ENCODE measurements at regions not wholly inside any gene's neighbourhood (a gene's known extent, or its start where the extent isn't known, plus 50 kb on each side); places are given as distances from the start of the nearest gene placed in this dataset.

- H4K20me1 ChIP-seq (ENCODE audit: insufficient read depth, low read depth, low read length): no peaks in the 10 kb centered on the region
- no peak for DNase-seq
- peaks cover 10% of the 10 kb centered on the region for H3K4me1 ChIP-seq (ENCODE audit: low read length)
- no peak overlapping the region for H3K4me3 ChIP-seq (ENCODE audit: low read length)
- H3K36me3 ChIP-seq (ENCODE audit: insufficient read depth, low read length): no peaks in the 10 kb centered on the region
- H3K9me3 ChIP-seq (ENCODE audit: low read length): no peaks in the 10 kb centered on the region
- H3K9me2 ChIP-seq (replicated peaks; ENCODE audit: insufficient read depth, low read length): no peaks in the 10 kb centered on the region
- no peak overlapping the region for H2AFZ ChIP-seq (ENCODE audit: low read length)
- H3K27ac ChIP-seq (ENCODE audit: low read length): no peak overlapping the region
- H3K27me3 ChIP-seq (ENCODE audit: low read length): no peaks in the 10 kb centered on the region
- H3K9ac ChIP-seq (ENCODE audit: low read length): no peak overlapping the region
- H3K4me2 ChIP-seq (ENCODE audit: low read depth, low read length, poor library complexity, severe bottlenecking): no peak overlapping the region
- no peaks in the 10 kb centered on the region for H3K79me2 ChIP-seq (ENCODE audit: low read length)
Observed at GRCh38 chr6:87971605-87972262, 75.9 kb upstream of the SPACA1 start.

- no peaks in the 10 kb centered on the region for H3K79me2 ChIP-seq (ENCODE audit: low read length)
Observed at GRCh38 chr6:87968435-87969278, 79.0 kb upstream of the SPACA1 start.

GRCh38 chr6:87965806-87966205 lies 81.8 kb upstream of the SPACA1 start:
- no peak overlapping the region for H2AFZ ChIP-seq (ENCODE audit: low read length)
- H4K20me1 ChIP-seq (ENCODE audit: insufficient read depth, low read depth, low read length): no peaks in the 10 kb centered on the region
- H3K9ac ChIP-seq (ENCODE audit: low read length): no peak overlapping the region
- no peaks in the 10 kb centered on the region for H3K27me3 ChIP-seq (ENCODE audit: low read length)
- DNase-seq: no peak
- H3K9me3 ChIP-seq (ENCODE audit: low read length): no peaks in the 10 kb centered on the region
- H3K36me3 ChIP-seq (ENCODE audit: insufficient read depth, low read length): no peaks in the 10 kb centered on the region
- H3K4me3 ChIP-seq (ENCODE audit: low read length): no peak overlapping the region
- H3K27ac ChIP-seq (ENCODE audit: low read length): no peak overlapping the region
- H3K79me2 ChIP-seq (ENCODE audit: low read length): no peaks in the 10 kb centered on the region
- H3K9me2 ChIP-seq (replicated peaks; ENCODE audit: insufficient read depth, low read length): no peaks in the 10 kb centered on the region
- H3K4me1 ChIP-seq (ENCODE audit: low read length): peaks cover 10% of the 10 kb centered on the region
- no peak overlapping the region for H3K4me2 ChIP-seq (ENCODE audit: low read depth, low read length, poor library complexity, severe bottlenecking)

More at GRCh38 chr6:87968435-87969278, 79.0 kb upstream of the SPACA1 start:
- Histone ChIP-seq H3K4me2 (ENCODE audit: low read depth, low read length, poor library complexity, severe bottlenecking) (peak overlapping the region; percentile 79), H2AFZ (ENCODE audit: low read length) (peak overlapping the region; percentile 57), H3K4me3 (ENCODE audit: low read length) (peak overlapping the region; percentile 65), H3K9ac (ENCODE audit: low read length) (peak overlapping the region; percentile 56), H3K4me1 (ENCODE audit: low read length) (peaks cover 10% of the 10 kb centered on the region), H3K27me3 (ENCODE audit: low read length) (no peaks in the 10 kb centered on the region), H4K20me1 (ENCODE audit: insufficient read depth, low read depth, low read length) (no peaks in the 10 kb centered on the region), H3K9me2 (replicated peaks; ENCODE audit: insufficient read depth, low read length) (no peaks in the 10 kb centered on the region), H3K27ac (ENCODE audit: low read length) (no peak overlapping the region), H3K36me3 (ENCODE audit: insufficient read depth, low read length) (no peaks in the 10 kb centered on the region), H3K9me3 (ENCODE audit: low read length) (no peaks in the 10 kb centered on the region)
- no peak for DNase-seq

GRCh38 chr6:87959083-87959482 lies 88.6 kb upstream of the SPACA1 start:
- Histone ChIP-seq H3K27me3 (ENCODE audit: low read length) (no peaks in the 10 kb centered on the region), H3K4me3 (ENCODE audit: low read length) (no peak overlapping the region), H3K9me3 (ENCODE audit: low read length) (no peaks in the 10 kb centered on the region), H3K9ac (ENCODE audit: low read length) (no peak overlapping the region), H3K36me3 (ENCODE audit: insufficient read depth, low read length) (no peaks in the 10 kb centered on the region), H3K79me2 (ENCODE audit: low read length) (no peaks in the 10 kb centered on the region), H2AFZ (ENCODE audit: low read length) (no peak overlapping the region), H3K4me1 (ENCODE audit: low read length) (no peaks in the 10 kb centered on the region), H3K4me2 (ENCODE audit: low read depth, low read length, poor library complexity, severe bottlenecking) (no peak overlapping the region), H3K9me2 (replicated peaks; ENCODE audit: insufficient read depth, low read length) (no peaks in the 10 kb centered on the region), H3K27ac (ENCODE audit: low read length) (no peak overlapping the region), H4K20me1 (ENCODE audit: insufficient read depth, low read depth, low read length) (no peaks in the 10 kb centered on the region)
- no peak for DNase-seq

- no peaks in the 10 kb centered on the region for H3K36me3 ChIP-seq (ENCODE audit: insufficient read depth, low read length)
- H3K79me2 ChIP-seq (ENCODE audit: low read length): no peaks in the 10 kb centered on the region
- H3K9me3 ChIP-seq (ENCODE audit: low read length): no peaks in the 10 kb centered on the region
- H3K4me1 ChIP-seq (ENCODE audit: low read length): no peaks in the 10 kb centered on the region
- no peaks in the 10 kb centered on the region for H4K20me1 ChIP-seq (ENCODE audit: insufficient read depth, low read depth, low read length)
- DNase-seq: no peak
- H2AFZ ChIP-seq (ENCODE audit: low read length): no peak overlapping the region
- no peak overlapping the region for H3K27ac ChIP-seq (ENCODE audit: low read length)
- H3K4me3 ChIP-seq (ENCODE audit: low read length): no peak overlapping the region
- H3K4me2 ChIP-seq (ENCODE audit: low read depth, low read length, poor library complexity, severe bottlenecking): no peak overlapping the region
- H3K27me3 ChIP-seq (ENCODE audit: low read length): no peaks in the 10 kb centered on the region
- no peak overlapping the region for H3K9ac ChIP-seq (ENCODE audit: low read length)
- no peaks in the 10 kb centered on the region for H3K9me2 ChIP-seq (replicated peaks; ENCODE audit: insufficient read depth, low read length)
Observed at GRCh38 chr6:87951751-87952150, 95.9 kb upstream of the SPACA1 start.

GRCh38 chr6:87950614-87951013 lies 97.0 kb upstream of the SPACA1 start:
- no peaks in the 10 kb centered on the region for H3K36me3 ChIP-seq (ENCODE audit: insufficient read depth, low read length)
- no peak overlapping the region for H2AFZ ChIP-seq (ENCODE audit: low read length)
- DNase-seq: no peak
- H4K20me1 ChIP-seq (ENCODE audit: insufficient read depth, low read depth, low read length): no peaks in the 10 kb centered on the region
- H3K4me2 ChIP-seq (ENCODE audit: low read depth, low read length, poor library complexity, severe bottlenecking): no peak overlapping the region
- H3K27me3 ChIP-seq (ENCODE audit: low read length): no peaks in the 10 kb centered on the region
- no peak overlapping the region for H3K9ac ChIP-seq (ENCODE audit: low read length)
- no peaks in the 10 kb centered on the region for H3K9me3 ChIP-seq (ENCODE audit: low read length)
- H3K27ac ChIP-seq (ENCODE audit: low read length): no peak overlapping the region
- no peaks in the 10 kb centered on the region for H3K79me2 ChIP-seq (ENCODE audit: low read length)
- no peak overlapping the region for H3K4me3 ChIP-seq (ENCODE audit: low read length)
- H3K9me2 ChIP-seq (replicated peaks; ENCODE audit: insufficient read depth, low read length): no peaks in the 10 kb centered on the region
- H3K4me1 ChIP-seq (ENCODE audit: low read length): no peaks in the 10 kb centered on the region

GRCh38 chr6:87949194-87949593 lies 98.4 kb upstream of the SPACA1 start:
- Histone ChIP-seq H3K4me1 (ENCODE audit: low read length) (peaks cover 5% of the 10 kb centered on the region), H3K27me3 (ENCODE audit: low read length) (no peaks in the 10 kb centered on the region), H3K79me2 (ENCODE audit: low read length) (no peaks in the 10 kb centered on the region), H3K9ac (ENCODE audit: low read length) (no peak overlapping the region), H3K9me3 (ENCODE audit: low read length) (no peaks in the 10 kb centered on the region), H3K36me3 (ENCODE audit: insufficient read depth, low read length) (no peaks in the 10 kb centered on the region), H4K20me1 (ENCODE audit: insufficient read depth, low read depth, low read length) (no peaks in the 10 kb centered on the region), H3K4me2 (ENCODE audit: low read depth, low read length, poor library complexity, severe bottlenecking) (no peak overlapping the region), H2AFZ (ENCODE audit: low read length) (no peak overlapping the region), H3K9me2 (replicated peaks; ENCODE audit: insufficient read depth, low read length) (no peaks in the 10 kb centered on the region), H3K27ac (ENCODE audit: low read length) (no peak overlapping the region), H3K4me3 (ENCODE audit: low read length) (no peak overlapping the region)
- DNase-seq: no peak

GRCh38 chr6:87946669-87947068 lies 101.0 kb upstream of the SPACA1 start:
- peaks cover 5% of the 10 kb centered on the region for H3K4me1 ChIP-seq (ENCODE audit: low read length)
- H3K36me3 ChIP-seq (ENCODE audit: insufficient read depth, low read length): no peaks in the 10 kb centered on the region
- H2AFZ ChIP-seq (ENCODE audit: low read length): no peak overlapping the region
- no peaks in the 10 kb centered on the region for H3K9me3 ChIP-seq (ENCODE audit: low read length)
- H3K27ac ChIP-seq (ENCODE audit: low read length): no peak overlapping the region
- H3K27me3 ChIP-seq (ENCODE audit: low read length): no peaks in the 10 kb centered on the region
- no peak overlapping the region for H3K9ac ChIP-seq (ENCODE audit: low read length)
- no peak overlapping the region for H3K4me2 ChIP-seq (ENCODE audit: low read depth, low read length, poor library complexity, severe bottlenecking)
- H3K9me2 ChIP-seq (replicated peaks; ENCODE audit: insufficient read depth, low read length): no peaks in the 10 kb centered on the region
- DNase-seq: no peak
- no peaks in the 10 kb centered on the region for H3K79me2 ChIP-seq (ENCODE audit: low read length)
- H3K4me3 ChIP-seq (ENCODE audit: low read length): no peak overlapping the region
- H4K20me1 ChIP-seq (ENCODE audit: insufficient read depth, low read depth, low read length): no peaks in the 10 kb centered on the region
